ENCODE measurements at regions not wholly inside any gene's neighbourhood (a gene's known extent, or its start where the extent isn't known, plus 50 kb on each side); places are given as distances from the start of the nearest gene placed in this dataset.

DNA sequence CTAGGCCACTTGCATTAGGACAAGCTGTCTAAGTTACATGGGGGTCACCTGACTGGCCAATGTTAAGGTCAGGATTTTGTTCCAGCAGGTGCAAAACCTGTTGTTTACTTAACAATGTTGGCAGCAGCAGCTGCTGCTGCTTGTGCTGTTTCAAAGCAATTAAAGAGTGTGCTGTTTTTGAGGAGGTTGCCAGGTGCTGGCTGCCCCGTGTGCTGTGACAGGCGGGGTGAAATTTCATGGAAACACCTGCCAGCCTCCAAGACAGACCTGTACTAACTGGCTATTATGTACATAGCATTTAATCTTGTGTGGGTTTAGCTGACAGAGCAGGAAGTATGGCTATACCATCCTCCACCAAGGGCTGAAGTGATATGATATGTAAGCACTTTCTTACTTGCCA, 224.9 kb downstream of the ASXL3 start:
- no peak for TF ChIP-seq CTCF (conservative IDR thresholded peaks at IDR 0.05)
- no peak for TF ChIP-seq EZH2 (IDR thresholded peaks at IDR 0.05; ENCODE audit: low read depth)

Data from PC-9 (cell line).